ENCODE measurements at regions not wholly inside any gene's neighbourhood (a gene's known extent, or its start where the extent isn't known, plus 50 kb on each side); places are given as distances from the start of the nearest gene placed in this dataset.
A peak's percentile ranks its signal among the peaks of the same experiment; 100 is the strongest.

DNA sequence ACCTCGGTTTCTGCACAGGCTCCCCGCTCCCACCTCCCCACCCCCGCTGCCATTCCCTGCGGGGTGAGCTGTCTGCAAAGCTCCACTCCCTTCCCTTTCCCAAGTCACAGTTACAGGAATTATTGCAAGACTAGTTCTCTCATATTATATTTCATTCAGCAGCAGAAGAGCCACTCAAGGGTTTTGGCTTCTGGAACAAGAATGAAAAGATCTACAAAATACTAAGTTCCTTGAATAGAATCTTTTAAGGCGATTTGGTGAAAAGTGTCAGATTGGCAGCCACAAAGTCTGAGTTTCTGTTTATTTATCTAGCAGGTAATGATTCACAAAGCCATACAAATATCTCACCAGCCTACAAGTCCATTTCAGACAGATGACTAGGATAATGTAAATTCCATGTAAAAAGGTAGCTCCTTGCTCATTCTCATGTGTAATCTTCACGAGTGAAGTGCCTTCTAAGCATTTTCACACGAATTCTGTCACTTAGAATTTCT is 221.9 kb upstream of the RBBP8 start:
- Histone ChIP-seq H3K4me2 (peak overlapping the region; percentile 82), H3K4me1 (peaks cover 47% of the 10 kb centered on the region), H3K9me3 (no peaks in the 10 kb centered on the region), H3K27ac (peak overlapping the region; percentile 86 to 91), H3K4me3 (peak overlapping the region; percentile 33; the same call in 2 of the 3 replicates)
- ATAC-seq: peak; percentile 90 to 93
- peak; percentile 61 for TF ChIP-seq JUNB (IDR thresholded peaks at IDR 0.05)
- peak; percentile 32; the same call in 1 of the 3 replicates for TF ChIP-seq SMC3 (IDR thresholded peaks at IDR 0.05)
- TF ChIP-seq GATA3 (IDR thresholded peaks at IDR 0.05; ENCODE audit: borderline replicate concordance): 0 out of 2 replicates have a peak, but pooled peaks have one; percentile 20
- peak; percentile 82 for TF ChIP-seq MAFK (IDR thresholded peaks at IDR 0.05; ENCODE audit: partially characterized antibody)
- TF ChIP-seq, protein P1, sequence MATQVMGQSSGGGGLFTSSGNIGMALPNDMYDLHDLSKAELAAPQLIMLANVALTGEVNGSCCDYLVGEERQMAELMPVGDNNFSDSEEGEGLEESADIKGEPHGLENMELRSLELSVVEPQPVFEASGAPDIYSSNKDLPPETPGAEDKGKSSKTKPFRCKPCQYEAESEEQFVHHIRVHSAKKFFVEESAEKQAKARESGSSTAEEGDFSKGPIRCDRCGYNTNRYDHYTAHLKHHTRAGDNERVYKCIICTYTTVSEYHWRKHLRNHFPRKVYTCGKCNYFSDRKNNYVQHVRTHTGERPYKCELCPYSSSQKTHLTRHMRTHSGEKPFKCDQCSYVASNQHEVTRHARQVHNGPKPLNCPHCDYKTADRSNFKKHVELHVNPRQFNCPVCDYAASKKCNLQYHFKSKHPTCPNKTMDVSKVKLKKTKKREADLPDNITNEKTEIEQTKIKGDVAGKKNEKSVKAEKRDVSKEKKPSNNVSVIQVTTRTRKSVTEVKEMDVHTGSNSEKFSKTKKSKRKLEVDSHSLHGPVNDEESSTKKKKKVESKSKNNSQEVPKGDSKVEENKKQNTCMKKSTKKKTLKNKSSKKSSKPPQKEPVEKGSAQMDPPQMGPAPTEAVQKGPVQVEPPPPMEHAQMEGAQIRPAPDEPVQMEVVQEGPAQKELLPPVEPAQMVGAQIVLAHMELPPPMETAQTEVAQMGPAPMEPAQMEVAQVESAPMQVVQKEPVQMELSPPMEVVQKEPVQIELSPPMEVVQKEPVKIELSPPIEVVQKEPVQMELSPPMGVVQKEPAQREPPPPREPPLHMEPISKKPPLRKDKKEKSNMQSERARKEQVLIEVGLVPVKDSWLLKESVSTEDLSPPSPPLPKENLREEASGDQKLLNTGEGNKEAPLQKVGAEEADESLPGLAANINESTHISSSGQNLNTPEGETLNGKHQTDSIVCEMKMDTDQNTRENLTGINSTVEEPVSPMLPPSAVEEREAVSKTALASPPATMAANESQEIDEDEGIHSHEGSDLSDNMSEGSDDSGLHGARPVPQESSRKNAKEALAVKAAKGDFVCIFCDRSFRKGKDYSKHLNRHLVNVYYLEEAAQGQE (IDR thresholded peaks at IDR 0.05): no peak
- no peak for TF ChIP-seq PHF8 (IDR thresholded peaks at IDR 0.05; ENCODE audit: borderline replicate concordance, low read depth)
- TF ChIP-seq POLR2AphosphoS2 (conservative IDR thresholded peaks at IDR 0.05; ENCODE audit: low read length): no peak
- TF ChIP-seq ZC3H11A (IDR thresholded peaks at IDR 0.05): no peak
- no peak for TF ChIP-seq CHD2 (IDR thresholded peaks at IDR 0.05; ENCODE audit: low read length, partially characterized antibody)
- TF ChIP-seq, protein P2, sequence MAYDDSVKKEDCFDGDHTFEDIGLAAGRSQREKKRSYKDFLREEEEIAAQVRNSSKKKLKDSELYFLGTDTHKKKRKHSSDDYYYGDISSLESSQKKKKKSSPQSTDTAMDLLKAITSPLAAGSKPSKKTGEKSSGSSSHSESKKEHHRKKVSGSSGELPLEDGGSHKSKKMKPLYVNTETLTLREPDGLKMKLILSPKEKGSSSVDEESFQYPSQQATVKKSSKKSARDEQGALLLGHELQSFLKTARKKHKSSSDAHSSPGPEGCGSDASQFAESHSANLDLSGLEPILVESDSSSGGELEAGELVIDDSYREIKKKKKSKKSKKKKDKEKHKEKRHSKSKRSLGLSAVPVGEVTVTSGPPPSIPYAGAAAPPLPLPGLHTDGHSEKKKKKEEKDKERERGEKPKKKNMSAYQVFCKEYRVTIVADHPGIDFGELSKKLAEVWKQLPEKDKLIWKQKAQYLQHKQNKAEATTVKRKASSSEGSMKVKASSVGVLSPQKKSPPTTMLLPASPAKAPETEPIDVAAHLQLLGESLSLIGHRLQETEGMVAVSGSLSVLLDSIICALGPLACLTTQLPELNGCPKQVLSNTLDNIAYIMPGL (CRISPR knock-in tag; IDR thresholded peaks at IDR 0.05; ENCODE audit: borderline replicate concordance): no peak
- TF ChIP-seq ZFP36 (IDR thresholded peaks at IDR 0.05; ENCODE audit: borderline replicate concordance, partially characterized antibody): no peak
- TF ChIP-seq KDM5A (IDR thresholded peaks at IDR 0.05): no peak
- TF ChIP-seq, protein P3, sequence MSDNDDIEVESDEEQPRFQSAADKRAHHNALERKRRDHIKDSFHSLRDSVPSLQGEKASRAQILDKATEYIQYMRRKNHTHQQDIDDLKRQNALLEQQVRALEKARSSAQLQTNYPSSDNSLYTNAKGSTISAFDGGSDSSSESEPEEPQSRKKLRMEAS (IDR thresholded peaks at IDR 0.05): peak; percentile 19; the same call in 1 of the 2 replicates
- TF ChIP-seq RFX5 (IDR thresholded peaks at IDR 0.05): no peak
- TF ChIP-seq EP300 (IDR thresholded peaks at IDR 0.05): peak in 1 of 2 experiments; percentile 63; a peak in 1 of 5 replicates
- TF ChIP-seq HOXB13 (CRISPR knock-in tag; IDR thresholded peaks at IDR 0.05; ENCODE audit: low read depth): no peak
- peak in 1 of 2 experiments; percentile 43; a peak in 4 of 5 replicates for TF ChIP-seq RAD21 (conservative IDR thresholded peaks at IDR 0.05 in 1 of 2, IDR thresholded peaks at IDR 0.05 in 1 of 2)
- peak; percentile 39 to 43; a peak in 3 of 5 replicates for TF ChIP-seq JUN (IDR thresholded peaks at IDR 0.05)
- TF ChIP-seq HOXA7 (CRISPR knock-in tag; IDR thresholded peaks at IDR 0.05): no peak
- TF ChIP-seq, protein P4, sequence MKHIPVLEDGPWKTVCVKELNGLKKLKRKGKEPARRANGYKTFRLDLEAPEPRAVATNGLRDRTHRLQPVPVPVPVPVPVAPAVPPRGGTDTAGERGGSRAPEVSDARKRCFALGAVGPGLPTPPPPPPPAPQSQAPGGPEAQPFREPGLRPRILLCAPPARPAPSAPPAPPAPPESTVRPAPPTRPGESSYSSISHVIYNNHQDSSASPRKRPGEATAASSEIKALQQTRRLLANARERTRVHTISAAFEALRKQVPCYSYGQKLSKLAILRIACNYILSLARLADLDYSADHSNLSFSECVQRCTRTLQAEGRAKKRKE (CRISPR knock-in tag; IDR thresholded peaks at IDR 0.05; ENCODE audit: low read depth): no peak
- TF ChIP-seq FOSL2 (IDR thresholded peaks at IDR 0.05): peak; percentile 66
- TF ChIP-seq FOSL2 (CRISPR knock-in tag; IDR thresholded peaks at IDR 0.05): peak; percentile 78
- no peak for TF ChIP-seq NPAS2 (CRISPR knock-in tag; IDR thresholded peaks at IDR 0.05; ENCODE audit: borderline replicate concordance)
- peak; percentile 58 to 75 for DNase-seq (ENCODE audit: low read depth in 1 of 2, low spot score in 1 of 2)
- CTCF ChIA-PET: interaction anchor here (0.9 to 1.7 kb wide), 2 partner anchors 21 to 148 kb away, joined by 3 to 5 read pairs; no protein-coding TSS in a partner anchor
- under 1% methylated on average over 6 of the region's 7 CpGs for WGBS (ENCODE audit: missing lambda C conversion rate)
- no peak for FAIRE-seq
- POLR2A ChIA-PET: interaction anchor here (0.6 to 1.7 kb wide), 7 partner anchors 16 to 87 kb away, joined by 3 to 6 read pairs (median 5); no protein-coding TSS in a partner anchor
